ENCODE measurements at regions not wholly inside any gene's neighbourhood (a gene's known extent, or its start where the extent isn't known, plus 50 kb on each side); places are given as distances from the start of the nearest gene placed in this dataset.
"Not testable (repeated sequence)": the region's sequence is repeated elsewhere in the genome, so short reads cannot be mapped to it uniquely, and the experiment has no call there.

DNA sequence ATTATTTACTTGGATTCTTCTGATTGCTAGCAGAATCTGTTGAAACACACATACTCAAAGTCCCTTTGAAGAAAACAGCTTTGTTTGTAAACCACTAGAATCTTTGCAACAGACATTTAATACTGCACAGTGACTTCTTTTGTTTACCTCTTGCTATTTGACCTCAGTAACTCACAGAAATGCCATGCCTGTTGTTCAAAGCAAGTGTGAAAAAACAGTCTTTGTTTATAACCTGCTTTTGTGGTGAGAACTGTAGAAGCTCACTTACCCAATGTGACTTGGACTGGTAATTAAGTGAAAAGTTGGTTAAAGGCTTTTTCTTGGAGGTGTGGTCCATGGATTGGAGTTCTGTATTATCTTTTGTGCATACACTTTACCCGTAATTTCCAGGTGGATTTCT is 55.7 kb upstream of the ARL17B start:
- H3K27ac ChIP-seq (ENCODE audit: low read depth in 1 of 2, low read length in 2 of 2); H3K27me3 Mint-ChIP-seq; H3K36me3 ChIP-seq (ENCODE audit: insufficient read depth, low read length); H3K27ac Mint-ChIP-seq; H3K36me3 Mint-ChIP-seq (ENCODE audit: low read depth); H3K4me1 ChIP-seq (ENCODE audit: insufficient read depth, low read length); CTCF ChIA-PET; POLR2A ChIA-PET; H3K4me3 Mint-ChIP-seq; H3K9me3 ChIP-seq (ENCODE audit: control insufficient read depth in 1 of 2, insufficient read depth in 1 of 2, low read length in 2 of 2); H3K27me3 ChIP-seq (ENCODE audit: control insufficient read depth in 1 of 2, insufficient read depth in 2 of 2, low read length in 2 of 2); H3K4me1 Mint-ChIP-seq (ENCODE audit: low read depth); H3K4me3 ChIP-seq (ENCODE audit: low read length); ATAC-seq (ENCODE audit: poor library complexity); DNase-seq; intact Hi-C loops (cut with DNase I, micrococcal nuclease); H3K9me3 Mint-ChIP-seq: not testable (repeated sequence)

DNA sequence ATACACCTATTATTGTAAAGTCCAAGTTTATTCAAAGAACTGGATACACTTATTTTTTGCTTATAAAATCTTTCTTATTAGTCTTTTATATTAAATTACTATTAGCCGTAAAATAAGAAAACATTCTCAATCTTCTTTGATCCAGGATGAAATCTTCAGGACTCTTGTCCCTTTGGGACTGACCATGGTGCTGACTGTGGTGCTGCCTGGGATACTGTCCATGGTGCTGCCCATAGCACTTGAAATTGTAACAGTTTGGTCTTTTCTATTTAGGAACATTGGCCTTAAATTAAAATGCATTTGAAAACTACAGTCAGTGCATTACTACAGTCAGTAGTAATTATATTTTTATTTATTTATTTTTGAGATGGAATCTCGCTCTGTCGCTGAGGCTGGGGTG is 53.0 kb upstream of the ARL17B start:
- H3K4me3 ChIP-seq (ENCODE audit: low read length); intact Hi-C loops (cut with DNase I, micrococcal nuclease); CTCF ChIA-PET; H3K36me3 ChIP-seq (ENCODE audit: insufficient read depth, low read length); H3K36me3 Mint-ChIP-seq (ENCODE audit: low read depth); POLR2A ChIA-PET; H3K27ac Mint-ChIP-seq; H3K27ac ChIP-seq (ENCODE audit: low read depth in 1 of 2, low read length in 2 of 2); H3K9me3 ChIP-seq (ENCODE audit: control insufficient read depth in 1 of 2, insufficient read depth in 1 of 2, low read length in 2 of 2); H3K9me3 Mint-ChIP-seq; H3K27me3 ChIP-seq (ENCODE audit: control insufficient read depth in 1 of 2, insufficient read depth in 2 of 2, low read length in 2 of 2); H3K27me3 Mint-ChIP-seq; H3K4me3 Mint-ChIP-seq; H3K4me1 Mint-ChIP-seq (ENCODE audit: low read depth); ATAC-seq (ENCODE audit: poor library complexity); H3K4me1 ChIP-seq (ENCODE audit: insufficient read depth, low read length); DNase-seq: not testable (repeated sequence)

DNA sequence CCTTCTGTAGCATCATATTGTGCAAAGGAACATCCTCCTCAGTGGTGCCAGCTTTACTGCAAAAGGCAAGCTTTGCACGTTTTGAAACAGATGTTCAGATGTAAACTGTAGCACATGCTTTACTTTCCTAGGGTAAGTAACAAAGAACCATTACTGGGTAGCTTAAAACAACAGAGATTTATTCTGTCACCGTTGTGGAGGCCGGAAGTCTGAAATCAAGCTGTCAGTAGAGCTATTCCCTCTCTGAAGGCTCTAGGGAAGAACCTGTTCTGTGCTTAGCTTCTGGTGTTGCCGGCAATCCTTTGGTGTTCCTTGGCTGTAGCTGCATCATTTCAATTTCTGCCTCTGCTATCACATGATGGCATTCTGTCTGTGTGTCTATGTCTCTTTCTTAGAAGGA is 50.6 kb upstream of the ARL17B start:
- H3K27ac Mint-ChIP-seq; H3K36me3 Mint-ChIP-seq (ENCODE audit: low read depth); H3K4me3 Mint-ChIP-seq; H3K4me3 ChIP-seq (ENCODE audit: low read length); CTCF ChIA-PET; POLR2A ChIA-PET; H3K4me1 ChIP-seq (ENCODE audit: insufficient read depth, low read length); H3K36me3 ChIP-seq (ENCODE audit: insufficient read depth, low read length); H3K27me3 ChIP-seq (ENCODE audit: control insufficient read depth in 1 of 2, insufficient read depth in 2 of 2, low read length in 2 of 2); intact Hi-C loops (cut with DNase I, micrococcal nuclease); H3K27ac ChIP-seq (ENCODE audit: low read depth in 1 of 2, low read length in 2 of 2); H3K4me1 Mint-ChIP-seq (ENCODE audit: low read depth); H3K27me3 Mint-ChIP-seq; H3K9me3 ChIP-seq (ENCODE audit: control insufficient read depth in 1 of 2, insufficient read depth in 1 of 2, low read length in 2 of 2); H3K9me3 Mint-ChIP-seq: not testable (repeated sequence)
- ATAC-seq (ENCODE audit: poor library complexity) (peak; percentile 52), DNase-seq (peak in 1 of 14 experiments; percentile 15)

DNA sequence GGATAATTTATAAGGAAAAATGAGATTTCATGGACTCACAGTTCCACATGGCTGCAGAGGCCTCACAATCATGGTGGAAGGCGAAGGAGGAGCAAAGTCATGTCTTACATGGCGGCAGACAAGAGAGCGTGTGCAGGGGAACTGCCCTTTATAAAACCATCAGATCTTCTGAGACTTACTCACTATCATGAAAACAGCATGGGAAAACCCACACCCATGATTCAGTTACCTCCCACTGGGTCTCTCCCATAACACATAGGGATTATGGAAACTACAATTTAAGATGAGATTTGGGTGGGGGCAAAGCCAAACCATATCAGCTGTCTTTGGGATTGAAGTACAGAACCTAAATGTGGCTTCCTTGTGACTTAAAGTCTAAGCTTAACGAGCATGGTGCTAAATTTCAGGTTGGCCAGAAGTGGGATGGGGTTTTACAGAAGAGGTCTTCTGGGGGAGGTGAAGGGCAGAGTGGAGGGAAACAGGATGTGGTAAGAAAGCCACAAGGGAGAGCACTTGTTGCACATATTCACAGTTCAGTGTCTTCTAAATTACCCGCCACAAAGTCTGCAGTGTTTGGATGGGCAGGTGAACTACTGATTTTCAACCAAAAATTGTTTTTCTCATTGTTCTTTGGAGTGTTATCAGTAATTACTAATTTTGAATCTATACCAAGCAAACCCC is 49.7 kb upstream of the ARL17B start:
- H3K9me3 Mint-ChIP-seq; H3K27me3 Mint-ChIP-seq; H3K36me3 ChIP-seq (ENCODE audit: insufficient read depth, low read length); intact Hi-C loops (cut with DNase I, micrococcal nuclease); H3K27me3 ChIP-seq (ENCODE audit: control insufficient read depth in 1 of 2, insufficient read depth in 2 of 2, low read length in 2 of 2); H3K9me3 ChIP-seq (ENCODE audit: control insufficient read depth in 1 of 2, insufficient read depth in 1 of 2, low read length in 2 of 2); H3K36me3 Mint-ChIP-seq (ENCODE audit: low read depth); CTCF ChIA-PET; H3K4me3 Mint-ChIP-seq; H3K4me3 ChIP-seq (ENCODE audit: low read length); POLR2A ChIA-PET; H3K4me1 Mint-ChIP-seq (ENCODE audit: low read depth); DNase-seq; H3K27ac ChIP-seq (ENCODE audit: low read depth in 1 of 2, low read length in 2 of 2); H3K4me1 ChIP-seq (ENCODE audit: insufficient read depth, low read length); H3K27ac Mint-ChIP-seq: not testable (repeated sequence)
- peak; percentile 78 for ATAC-seq (ENCODE audit: poor library complexity)
